HCT116 (cell line): ENCODE measurements at regions not wholly inside any gene's neighbourhood (a gene's known extent, or its start where the extent isn't known, plus 50 kb on each side); places are given as distances from the start of the nearest gene placed in this dataset.

Experiments used
- ATAC-seq: fragments of 200-7000 bp; cut with Tn5 transposase; 2 replicates; pipeline ENCODE4 v1.9.1; 2020; ENCODE audit warnings: mild to moderate bottlenecking, moderate library complexity
- BruUV-seq: library from RNA; stranded (reverse); fragments of 400-500 nt; replicated peaks from 2 replicates; lab custom pipeline; 2021; lab: Mats Ljungman, UMichigan
- CTCF ChIA-PET: fragments of 300-600 bp; sonication (Branson Sonifier 250); formaldehyde crosslinking; loops from one replicate; lab custom pipeline; 2021; ENCODE audit warnings: antibody characterized with exemption; lab: Charles Lee
- POLR2A ChIA-PET: fragments of 300-600, 350-600 bp; sonication (Branson Sonifier 250); formaldehyde crosslinking; loops from one replicate; lab custom pipeline; 2021; ENCODE audit warnings: antibody characterized with exemption; lab: Charles Lee
- RAD21 ChIA-PET, 2 experiments: fragments of 300-600 bp; sonication (Branson Sonifier 250); formaldehyde crosslinking; loops; one replicate each; lab custom pipeline; 2023; ENCODE audit warnings: low total read pairs in 2 of 2; ENCODE audit not compliant: uncharacterized antibody in 2 of 2, unreplicated experiment in 2 of 2, low non-redundant PET in 1 of 2; lab: Charles Lee
- DNase-seq: peaks from one replicate; pipeline ENCODE4 v3.0.0-alpha.2; 2010; ENCODE audit warnings: low read depth, low spot score
- H2AFZ ChIP-seq: fragments of 200-600 bp; shearing (Covaris generic), sonication (generic); 2 replicates; pipeline ENCODE4 v1.6.1; 2017; ENCODE audit warnings: low read depth, mixed run types, mixed read lengths, antibody characterized with exemption, low read length; ENCODE audit not compliant: poor library complexity, severe bottlenecking
- H3K27ac ChIP-seq: 2 replicates; pipeline ENCODE4 v1.5.1; 2012; ENCODE audit warnings: low read depth, low read length
- H3K27me3 ChIP-seq: fragments of 200-600 bp; sonication (generic); 2 replicates; pipeline ENCODE4 v1.6.1; 2016; ENCODE audit warnings: mixed run types, low read length, mixed read lengths; ENCODE audit not compliant: insufficient read depth
- H3K36me3 ChIP-seq, 2 experiments: fragments of 200-500 bp in 1 of 2; fragments of 200-600 bp in 1 of 2; sonication (Bioruptor generic) in 1 of 2; sonication (generic) in 1 of 2; 2 replicates each; pipeline versions ENCODE4 v1.5.1 to v1.6.1; 2014 to 2016; ENCODE audit warnings: low read length in 2 of 2, inconsistent platforms in 1 of 2, mixed read lengths in 1 of 2, mixed run types in 1 of 2; ENCODE audit not compliant: insufficient read depth in 2 of 2, control insufficient read depth in 1 of 2
- H3K4me1 ChIP-seq, 2 experiments: fragments of 200-600 bp in 1 of 2; sonication (generic) in 1 of 2; 2 replicates each; pipeline versions ENCODE4 v1.5.1 to v1.6.1; 2012 to 2017; ENCODE audit warnings: low read length in 2 of 2, inconsistent platforms in 1 of 2, mild to moderate bottlenecking in 1 of 2, mixed read lengths in 1 of 2, mixed run types in 1 of 2, moderate library complexity in 1 of 2; ENCODE audit not compliant: insufficient read depth in 2 of 2, control insufficient read depth in 1 of 2
- H3K4me2 ChIP-seq: fragments of 200-600 bp; sonication (generic); 2 replicates; pipeline ENCODE4 v1.6.1; 2017; ENCODE audit warnings: mixed run types, low read length, mixed read lengths
- H3K4me3 ChIP-seq, 2 experiments: fragments of 200-600 bp in 1 of 2; sonication (generic) in 1 of 2; replicated peaks in 1 of 2; 2 replicates each; pipeline ENCODE4 v1.5.1; 2011 to 2016; ENCODE audit warnings: low read length in 2 of 2, control low read depth in 1 of 2, low read depth in 1 of 2, mild to moderate bottlenecking in 1 of 2, mixed read lengths in 1 of 2, mixed run types in 1 of 2
- H3K79me2 ChIP-seq: fragments of 200-600 bp; sonication (generic); 2 replicates; pipeline ENCODE4 v1.6.1; 2017; ENCODE audit warnings: mild to moderate bottlenecking, mixed run types, low read length, moderate library complexity, mixed read lengths; ENCODE audit not compliant: insufficient read depth
- H3K9ac ChIP-seq: fragments of 200-600 bp; sonication (generic); 2 replicates; pipeline ENCODE4 v1.6.1; 2016; ENCODE audit warnings: low read length, mixed read lengths
- H3K9me2 ChIP-seq: fragments of 200-600 bp; sonication (generic), shearing (Covaris generic); 2 replicates; pipeline ENCODE4 v1.6.1; 2017; ENCODE audit warnings: mixed run types, mild to moderate bottlenecking, moderate library complexity; ENCODE audit not compliant: insufficient read depth
- H3K9me3 ChIP-seq, 2 experiments: fragments of 200-500 bp in 1 of 2; fragments of 200-600 bp in 1 of 2; sonication (Bioruptor generic) in 1 of 2; sonication (generic) in 1 of 2; 2 replicates each; pipeline ENCODE4 v1.6.1; 2014 to 2017; ENCODE audit warnings: low read length in 2 of 2, mixed read lengths in 2 of 2, inconsistent platforms in 1 of 2, low read depth in 1 of 2, mild to moderate bottlenecking in 1 of 2, mixed run types in 1 of 2, moderate library complexity in 1 of 2; ENCODE audit not compliant: control insufficient read depth in 1 of 2, insufficient read depth in 1 of 2
- H4K20me1 ChIP-seq: fragments of 200-600 bp; sonication (generic), shearing (Covaris generic); 2 replicates; pipeline ENCODE4 v1.6.1; 2017; ENCODE audit warnings: mixed run types, mild to moderate bottlenecking, moderate library complexity; ENCODE audit not compliant: insufficient read depth
- CBX3 ChIP-seq: IDR thresholded peaks from 2 replicates; pipeline ENCODE4 v1.6.1; 2012; ENCODE audit warnings: low read depth
- ELF1 ChIP-seq: IDR thresholded peaks from 2 replicates; pipeline ENCODE4 v1.6.1; 2012; ENCODE audit warnings: low read depth, borderline replicate concordance
- EZH2 ChIP-seq: fragments of 200-600 bp; sonication (generic); IDR thresholded peaks from 2 replicates; pipeline ENCODE4 v1.6.1; 2017; ENCODE audit warnings: antibody characterized with exemption, mixed run types
- EZH2phosphoT487 ChIP-seq: fragments of 200-600 bp; IDR thresholded peaks from 2 replicates; pipeline ENCODE4 v1.6.1; 2018; ENCODE audit warnings: antibody characterized with exemption, borderline replicate concordance
- FOSL1 ChIP-seq: IDR thresholded peaks from 2 replicates; pipeline ENCODE4 v1.6.1; 2012; ENCODE audit warnings: low read depth
- JUND ChIP-seq: IDR thresholded peaks from 2 replicates; pipeline ENCODE4 v1.6.1; 2012
- POLR2A ChIP-seq: IDR thresholded peaks from 2 replicates; pipeline ENCODE4 v1.7.0; 2011; ENCODE audit warnings: borderline replicate concordance; ENCODE audit not compliant: insufficient read depth, insufficient read length; ENCODE audit errors: extremely low read depth
- SP1 ChIP-seq: IDR thresholded peaks from 2 replicates; pipeline ENCODE4 v1.6.1; 2012; ENCODE audit warnings: low read depth
- SRF ChIP-seq: IDR thresholded peaks from 2 replicates; pipeline ENCODE4 v1.6.1; 2012; ENCODE audit warnings: low read depth
- TCF7L2 ChIP-seq: IDR thresholded peaks from 2 replicates; pipeline ENCODE4 v1.7.0; 2011; ENCODE audit warnings: borderline replicate concordance, inconsistent platforms; ENCODE audit not compliant: insufficient read depth, insufficient read length; ENCODE audit errors: extremely low read depth
- YY1 ChIP-seq: IDR thresholded peaks from 2 replicates; pipeline ENCODE4 v1.6.1; 2011; ENCODE audit warnings: low read length, low read depth, moderate library complexity, mild to moderate bottlenecking; ENCODE audit not compliant: insufficient replicate concordance; ENCODE audit errors: extremely low read depth
- ZFX ChIP-seq: fragments of 450-650 bp; IDR thresholded peaks from 2 replicates; pipeline ENCODE4 v1.6.1; 2017
- ZNF274 ChIP-seq: fragments of 200-500 bp; sonication (Bioruptor generic); IDR thresholded peaks from 2 replicates; pipeline ENCODE4 v1.6.1; 2014; ENCODE audit warnings: mild to moderate bottlenecking, low read depth, low read length, inconsistent platforms
- intact Hi-C: fragments of 100-400 bp; cut with micrococcal nuclease; formaldehyde crosslinking; loops from 2 replicates; pipeline ENCODE4 v1.10.0; 2022
- TF ChIP-seq, protein P1 (sequence below): IDR thresholded peaks from 2 replicates; pipeline ENCODE4 v1.6.1; 2012; ENCODE audit warnings: low read depth
- TF ChIP-seq, protein P2 (sequence below), 3 experiments: fragments of 200-600 bp in 1 of 3; sonication (generic) in 1 of 3; IDR thresholded peaks in 2 of 3; conservative IDR thresholded peaks in 1 of 3; 2 replicates each; pipeline ENCODE4 v1.5.1; 2012 to 2017; ENCODE audit warnings: low read depth in 2 of 3, low read length in 2 of 3, antibody characterized with exemption in 1 of 3, borderline replicate concordance in 1 of 3, control low read depth in 1 of 3, mild to moderate bottlenecking in 1 of 3, mixed read lengths in 1 of 3, mixed run types in 1 of 3, moderate library complexity in 1 of 3; ENCODE audit not compliant: insufficient read depth in 1 of 3
- TF ChIP-seq, protein P3 (sequence below): IDR thresholded peaks from 2 replicates; pipeline ENCODE4 v1.6.1; 2012
- TF ChIP-seq, protein P4 (sequence below): IDR thresholded peaks from 2 replicates; pipeline ENCODE4 v1.6.1; 2011; ENCODE audit warnings: mild to moderate bottlenecking, low read length, moderate library complexity; ENCODE audit not compliant: insufficient replicate concordance; ENCODE audit errors: extremely low read depth

DNA sequence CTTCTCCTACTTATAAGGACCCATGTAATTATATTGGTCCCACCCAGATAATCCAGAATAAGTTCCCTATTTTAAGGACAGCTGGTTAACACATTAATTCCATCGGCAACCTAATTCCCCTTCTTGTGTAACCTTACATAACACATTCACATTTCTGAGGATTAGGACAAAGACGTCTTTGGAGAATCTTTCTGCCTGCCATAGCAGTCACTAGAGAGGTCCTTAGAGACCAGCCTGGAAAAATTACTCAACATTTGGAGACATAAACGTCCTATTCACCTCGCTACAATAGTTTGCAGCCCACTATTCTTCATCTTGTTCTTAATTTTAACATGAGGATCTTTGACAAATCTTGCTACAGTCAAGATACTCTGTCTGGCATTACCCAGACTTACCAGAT is 100.1 kb downstream of the MAFB start (continued):
- TF ChIP-seq, protein P1, sequence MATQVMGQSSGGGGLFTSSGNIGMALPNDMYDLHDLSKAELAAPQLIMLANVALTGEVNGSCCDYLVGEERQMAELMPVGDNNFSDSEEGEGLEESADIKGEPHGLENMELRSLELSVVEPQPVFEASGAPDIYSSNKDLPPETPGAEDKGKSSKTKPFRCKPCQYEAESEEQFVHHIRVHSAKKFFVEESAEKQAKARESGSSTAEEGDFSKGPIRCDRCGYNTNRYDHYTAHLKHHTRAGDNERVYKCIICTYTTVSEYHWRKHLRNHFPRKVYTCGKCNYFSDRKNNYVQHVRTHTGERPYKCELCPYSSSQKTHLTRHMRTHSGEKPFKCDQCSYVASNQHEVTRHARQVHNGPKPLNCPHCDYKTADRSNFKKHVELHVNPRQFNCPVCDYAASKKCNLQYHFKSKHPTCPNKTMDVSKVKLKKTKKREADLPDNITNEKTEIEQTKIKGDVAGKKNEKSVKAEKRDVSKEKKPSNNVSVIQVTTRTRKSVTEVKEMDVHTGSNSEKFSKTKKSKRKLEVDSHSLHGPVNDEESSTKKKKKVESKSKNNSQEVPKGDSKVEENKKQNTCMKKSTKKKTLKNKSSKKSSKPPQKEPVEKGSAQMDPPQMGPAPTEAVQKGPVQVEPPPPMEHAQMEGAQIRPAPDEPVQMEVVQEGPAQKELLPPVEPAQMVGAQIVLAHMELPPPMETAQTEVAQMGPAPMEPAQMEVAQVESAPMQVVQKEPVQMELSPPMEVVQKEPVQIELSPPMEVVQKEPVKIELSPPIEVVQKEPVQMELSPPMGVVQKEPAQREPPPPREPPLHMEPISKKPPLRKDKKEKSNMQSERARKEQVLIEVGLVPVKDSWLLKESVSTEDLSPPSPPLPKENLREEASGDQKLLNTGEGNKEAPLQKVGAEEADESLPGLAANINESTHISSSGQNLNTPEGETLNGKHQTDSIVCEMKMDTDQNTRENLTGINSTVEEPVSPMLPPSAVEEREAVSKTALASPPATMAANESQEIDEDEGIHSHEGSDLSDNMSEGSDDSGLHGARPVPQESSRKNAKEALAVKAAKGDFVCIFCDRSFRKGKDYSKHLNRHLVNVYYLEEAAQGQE: no peak
- TF ChIP-seq ELF1 (no peak), YY1 (no peak)

DNA sequence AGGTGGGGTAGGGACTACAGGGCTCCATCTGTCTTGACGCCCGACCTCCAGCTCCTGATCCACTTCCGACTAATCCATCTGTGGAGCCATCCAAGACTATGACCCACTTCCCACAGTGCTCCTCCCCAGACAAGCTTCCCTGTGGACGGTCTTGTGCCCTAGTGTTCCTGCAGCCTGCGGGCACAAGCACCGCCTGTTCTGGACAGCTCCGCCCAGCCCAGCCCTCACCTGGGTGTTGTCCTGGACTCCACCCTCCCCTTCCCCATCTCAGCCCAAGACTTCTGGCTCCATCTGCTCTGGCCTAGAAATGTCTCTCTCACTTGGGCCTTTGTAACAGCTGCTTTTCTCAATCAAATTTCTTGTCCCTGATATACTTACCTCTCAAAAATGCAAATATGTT is 102.0 kb downstream of the MAFB start:
- intact Hi-C loops: no loop called here
- no peaks in the 10 kb centered on the region for H3K9me2 ChIP-seq
- H3K4me2 ChIP-seq: no peak overlapping the region
- RAD21 ChIA-PET: no interaction called here
- H3K27me3 ChIP-seq: peaks cover 14% of the 10 kb centered on the region; the same call in 1 of the 2 replicates
- CTCF ChIA-PET: no interaction called here
- no TSS peak for BruUV-seq
- ATAC-seq: 0 out of 2 replicates have a peak, but pooled peaks have one; percentile 32
- H3K9ac ChIP-seq: no peak overlapping the region
- no peak overlapping the region for H3K27ac ChIP-seq
- H4K20me1 ChIP-seq: no peaks in the 10 kb centered on the region
- no peak overlapping the region for H2AFZ ChIP-seq
- H3K4me1 ChIP-seq: no peaks in the 10 kb centered on the region
- no peak overlapping the region for H3K4me3 ChIP-seq
- H3K36me3 ChIP-seq: no peaks in the 10 kb centered on the region
- no peaks in the 10 kb centered on the region for H3K9me3 ChIP-seq
- POLR2A ChIA-PET: no interaction called here
- TF ChIP-seq TCF7L2: no peak
- no peak for TF ChIP-seq EZH2phosphoT487
- no peak for TF ChIP-seq POLR2A
- TF ChIP-seq EZH2: no peak
- TF ChIP-seq, protein P2, sequence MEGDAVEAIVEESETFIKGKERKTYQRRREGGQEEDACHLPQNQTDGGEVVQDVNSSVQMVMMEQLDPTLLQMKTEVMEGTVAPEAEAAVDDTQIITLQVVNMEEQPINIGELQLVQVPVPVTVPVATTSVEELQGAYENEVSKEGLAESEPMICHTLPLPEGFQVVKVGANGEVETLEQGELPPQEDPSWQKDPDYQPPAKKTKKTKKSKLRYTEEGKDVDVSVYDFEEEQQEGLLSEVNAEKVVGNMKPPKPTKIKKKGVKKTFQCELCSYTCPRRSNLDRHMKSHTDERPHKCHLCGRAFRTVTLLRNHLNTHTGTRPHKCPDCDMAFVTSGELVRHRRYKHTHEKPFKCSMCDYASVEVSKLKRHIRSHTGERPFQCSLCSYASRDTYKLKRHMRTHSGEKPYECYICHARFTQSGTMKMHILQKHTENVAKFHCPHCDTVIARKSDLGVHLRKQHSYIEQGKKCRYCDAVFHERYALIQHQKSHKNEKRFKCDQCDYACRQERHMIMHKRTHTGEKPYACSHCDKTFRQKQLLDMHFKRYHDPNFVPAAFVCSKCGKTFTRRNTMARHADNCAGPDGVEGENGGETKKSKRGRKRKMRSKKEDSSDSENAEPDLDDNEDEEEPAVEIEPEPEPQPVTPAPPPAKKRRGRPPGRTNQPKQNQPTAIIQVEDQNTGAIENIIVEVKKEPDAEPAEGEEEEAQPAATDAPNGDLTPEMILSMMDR (IDR thresholded peaks at IDR 0.05 in 2 of 3, conservative IDR thresholded peaks at IDR 0.05 in 1 of 3; ENCODE audit: borderline replicate concordance in 1 of 3, insufficient read depth in 1 of 3, low read depth in 2 of 3, low read length in 2 of 3): no peak
- TF ChIP-seq FOSL1: no peak
- TF ChIP-seq, protein P3, sequence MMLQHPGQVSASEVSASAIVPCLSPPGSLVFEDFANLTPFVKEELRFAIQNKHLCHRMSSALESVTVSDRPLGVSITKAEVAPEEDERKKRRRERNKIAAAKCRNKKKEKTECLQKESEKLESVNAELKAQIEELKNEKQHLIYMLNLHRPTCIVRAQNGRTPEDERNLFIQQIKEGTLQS: no peak
- TF ChIP-seq SP1: no peak
- TF ChIP-seq YY1: no peak
- TF ChIP-seq, protein P4, sequence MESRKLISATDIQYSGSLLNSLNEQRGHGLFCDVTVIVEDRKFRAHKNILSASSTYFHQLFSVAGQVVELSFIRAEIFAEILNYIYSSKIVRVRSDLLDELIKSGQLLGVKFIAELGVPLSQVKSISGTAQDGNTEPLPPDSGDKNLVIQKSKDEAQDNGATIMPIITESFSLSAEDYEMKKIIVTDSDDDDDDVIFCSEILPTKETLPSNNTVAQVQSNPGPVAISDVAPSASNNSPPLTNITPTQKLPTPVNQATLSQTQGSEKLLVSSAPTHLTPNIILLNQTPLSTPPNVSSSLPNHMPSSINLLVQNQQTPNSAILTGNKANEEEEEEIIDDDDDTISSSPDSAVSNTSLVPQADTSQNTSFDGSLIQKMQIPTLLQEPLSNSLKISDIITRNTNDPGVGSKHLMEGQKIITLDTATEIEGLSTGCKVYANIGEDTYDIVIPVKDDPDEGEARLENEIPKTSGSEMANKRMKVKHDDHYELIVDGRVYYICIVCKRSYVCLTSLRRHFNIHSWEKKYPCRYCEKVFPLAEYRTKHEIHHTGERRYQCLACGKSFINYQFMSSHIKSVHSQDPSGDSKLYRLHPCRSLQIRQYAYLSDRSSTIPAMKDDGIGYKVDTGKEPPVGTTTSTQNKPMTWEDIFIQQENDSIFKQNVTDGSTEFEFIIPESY: no peak
- no peak for TF ChIP-seq ZFX
- TF ChIP-seq CBX3: no peak
- TF ChIP-seq SRF: no peak
- no peak for TF ChIP-seq ZNF274
- no peak for TF ChIP-seq JUND
- no peak for DNase-seq
- no peaks in the 10 kb centered on the region for H3K79me2 ChIP-seq
